Limb (tissue), 2 donors: ENCODE measurements at regions not wholly inside any gene's neighbourhood (a gene's known extent, or its start where the extent isn't known, plus 50 kb on each side); places are given as distances from the start of the nearest gene placed in this dataset.
A peak's percentile ranks its signal among the peaks of the same experiment; 100 is the strongest.

Source experiments
- DNase-seq, 2 donors: peaks; one replicate each; pipeline ENCODE4 v3.0.0-alpha.2; 2016; ENCODE audit errors: extremely low spot score in 2 of 2

DNA sequence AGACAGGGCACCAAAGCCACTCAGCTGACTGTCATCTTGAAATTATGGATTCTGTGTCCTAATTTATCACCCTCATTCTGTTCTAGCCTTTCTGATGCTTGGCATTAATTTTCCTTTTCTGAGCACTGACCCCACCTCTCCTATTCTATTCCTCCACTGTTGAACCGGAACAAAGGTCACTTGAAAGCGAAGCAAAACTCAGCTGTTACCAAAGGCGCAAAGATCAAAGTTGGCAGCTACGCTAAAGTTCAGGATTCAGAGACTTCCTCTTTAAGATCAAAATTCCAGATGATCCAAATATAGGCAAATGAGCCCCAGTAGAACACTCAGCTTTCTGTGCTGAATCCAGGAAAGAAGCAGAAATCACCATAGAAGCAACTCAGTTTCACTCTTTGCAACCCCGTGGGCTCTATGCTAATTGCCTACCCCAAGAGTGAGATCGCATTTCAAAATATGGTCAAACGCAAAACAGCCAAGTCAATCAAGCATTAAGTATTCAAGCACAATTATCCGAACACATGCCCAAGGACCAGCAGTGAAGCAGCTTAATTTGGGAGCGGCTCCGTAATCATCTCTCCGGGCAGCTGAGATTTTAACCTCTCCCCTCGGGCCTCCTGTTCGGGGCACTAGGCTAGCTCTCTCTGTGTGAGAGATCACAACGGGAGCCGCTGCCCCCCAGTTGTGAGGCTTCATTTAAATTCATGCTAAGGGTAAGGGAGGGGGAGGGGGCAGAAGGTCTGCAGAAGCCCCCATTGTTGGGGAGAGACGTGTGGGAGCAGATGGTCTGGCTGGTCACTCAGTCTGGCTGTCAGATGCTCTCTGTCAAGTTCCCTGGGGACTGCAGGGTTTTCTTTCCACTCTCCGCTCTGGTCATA, 288.6 kb downstream of the ELAVL2 start:
- peak; percentile 44 to 59 for DNase-seq

- DNase-seq = peak in 1 of 2 donors; percentile 55
These were observed 288.0 kb downstream of the ELAVL2 start for GRCh38 chr9:23538067-23538402.

GRCh38 chr9:23538461-23539003, 287.5 kb downstream of the ELAVL2 start:
- DNase-seq = no peak

- no peak for DNase-seq
These were observed 286.7 kb downstream of the ELAVL2 start for GRCh38 chr9:23539311-23539710.

DNA sequence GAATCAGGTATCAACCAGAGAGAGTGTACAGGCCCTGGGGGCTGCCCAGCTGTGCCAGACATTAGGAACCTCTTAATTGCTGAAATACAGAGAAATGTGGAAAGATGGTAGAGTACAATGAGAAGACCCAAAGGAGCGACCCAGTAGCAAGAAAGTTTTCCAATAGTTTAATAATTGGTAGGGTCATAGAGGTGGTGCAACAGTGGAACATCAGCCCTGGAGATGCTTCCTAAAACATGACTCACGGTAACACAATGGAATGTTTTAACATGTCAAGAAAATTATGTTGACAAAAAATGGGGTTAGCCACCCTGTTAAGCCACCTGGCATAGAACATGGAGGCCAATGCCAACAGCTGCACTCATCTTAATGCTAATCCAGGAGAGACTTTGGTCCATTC, 284.1 kb downstream of the ELAVL2 start:
- DNase-seq = no peak

GRCh38 chr9:23542438-23542837, 283.6 kb downstream of the ELAVL2 start:
- no peak for DNase-seq

GRCh38 chr9:23542927-23543326, 283.1 kb downstream of the ELAVL2 start:
- no peak for DNase-seq

DNA sequence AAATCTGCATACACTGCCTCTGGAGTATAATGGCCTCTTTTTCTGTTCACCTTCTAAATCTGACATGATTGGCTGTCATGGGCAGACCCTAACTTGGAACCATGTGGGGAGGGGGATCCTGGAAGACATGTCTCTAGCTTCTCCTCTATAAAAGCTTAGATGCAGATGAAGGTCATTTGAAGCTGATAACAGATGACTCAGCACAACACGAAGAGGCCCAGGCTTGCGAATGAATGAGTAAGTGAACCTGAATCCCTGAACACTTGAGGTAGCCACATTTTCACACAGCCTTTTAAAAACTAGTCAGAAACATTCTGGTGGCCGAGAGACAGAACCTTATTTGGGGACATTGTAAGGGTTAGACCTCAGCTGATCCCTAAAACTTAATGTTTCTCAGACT, 282.6 kb downstream of the ELAVL2 start:
- DNase-seq = no peak

DNA sequence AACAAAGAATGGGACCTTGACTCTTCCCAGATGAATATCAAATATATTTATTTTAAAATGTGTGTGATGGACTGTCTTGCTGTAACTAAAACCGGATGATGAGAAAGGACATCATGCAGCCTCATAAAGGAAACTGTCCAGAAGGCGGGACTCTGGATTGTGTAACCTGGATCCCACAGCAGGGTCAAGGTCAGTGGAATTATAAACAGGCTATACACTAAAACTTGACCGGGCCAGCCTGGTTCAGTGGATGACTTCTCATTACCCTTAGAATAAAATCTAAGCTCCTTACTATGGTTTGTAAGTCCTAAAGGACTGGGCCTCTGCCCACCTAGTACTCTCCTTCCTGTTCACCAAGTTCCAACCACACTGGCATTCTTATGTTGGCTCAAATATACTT, 280.3 kb downstream of the ELAVL2 start:
- DNase-seq = no peak

GRCh38 chr9:23551311-23551721, 274.7 kb downstream of the ELAVL2 start:
- peak; percentile 21 to 32 for DNase-seq

GRCh38 chr9:23551929-23552707, 273.9 kb downstream of the ELAVL2 start:
- no peak for DNase-seq

DNA sequence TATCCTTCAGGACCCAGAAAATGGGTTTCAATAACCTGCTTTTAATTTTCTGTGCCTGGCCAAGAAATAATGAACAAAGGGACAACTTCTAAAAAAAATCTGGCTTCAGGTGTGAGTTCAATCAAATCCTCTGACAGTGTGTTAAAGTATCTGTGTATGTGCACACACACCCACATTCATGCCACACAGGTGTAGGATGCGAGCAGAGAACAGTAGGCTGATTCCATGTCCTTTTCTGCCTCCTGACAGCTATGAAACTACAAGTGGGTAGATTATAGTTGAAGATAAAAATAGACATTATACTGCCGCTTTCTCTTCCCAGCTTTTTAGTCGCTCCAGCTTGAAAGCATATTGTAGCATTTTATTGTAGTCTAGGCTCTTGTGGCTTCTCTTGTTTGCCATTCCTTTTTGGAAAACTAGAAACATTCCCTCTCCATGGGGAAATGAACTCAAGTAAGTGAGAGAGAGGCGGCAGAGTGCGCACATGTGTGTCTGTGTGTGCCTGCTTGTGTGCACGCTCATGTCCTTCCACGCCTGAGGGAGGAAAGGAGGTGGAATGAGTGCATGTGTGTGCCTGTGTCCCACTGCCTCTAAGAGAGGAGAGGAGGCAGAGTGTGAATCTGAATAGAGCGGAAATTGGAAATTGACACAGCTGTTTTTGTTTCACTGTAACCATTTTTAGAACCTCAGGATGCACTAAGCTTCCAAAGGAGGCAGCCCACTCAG, 273.0 kb downstream of the ELAVL2 start:
- peak in 1 of 2 donors; percentile 30 for DNase-seq

GRCh38 chr9:23554686-23555085, 271.4 kb downstream of the ELAVL2 start:
- DNase-seq = no peak

- peak; percentile 9 to 37 for DNase-seq
These were observed 270.2 kb downstream of the ELAVL2 start for GRCh38 chr9:23555851-23556250.

- DNase-seq = no peak
These were observed 269.6 kb downstream of the ELAVL2 start for GRCh38 chr9:23556459-23556858.

GRCh38 chr9:23557689-23558088, 268.4 kb downstream of the ELAVL2 start:
- no peak for DNase-seq

- DNase-seq = no peak
These were observed 266.5 kb downstream of the ELAVL2 start for GRCh38 chr9:23559522-23559921.

- peak in 1 of 2 donors; percentile 54 for DNase-seq
These were observed 262.5 kb downstream of the ELAVL2 start for GRCh38 chr9:23563517-23563916.

DNA sequence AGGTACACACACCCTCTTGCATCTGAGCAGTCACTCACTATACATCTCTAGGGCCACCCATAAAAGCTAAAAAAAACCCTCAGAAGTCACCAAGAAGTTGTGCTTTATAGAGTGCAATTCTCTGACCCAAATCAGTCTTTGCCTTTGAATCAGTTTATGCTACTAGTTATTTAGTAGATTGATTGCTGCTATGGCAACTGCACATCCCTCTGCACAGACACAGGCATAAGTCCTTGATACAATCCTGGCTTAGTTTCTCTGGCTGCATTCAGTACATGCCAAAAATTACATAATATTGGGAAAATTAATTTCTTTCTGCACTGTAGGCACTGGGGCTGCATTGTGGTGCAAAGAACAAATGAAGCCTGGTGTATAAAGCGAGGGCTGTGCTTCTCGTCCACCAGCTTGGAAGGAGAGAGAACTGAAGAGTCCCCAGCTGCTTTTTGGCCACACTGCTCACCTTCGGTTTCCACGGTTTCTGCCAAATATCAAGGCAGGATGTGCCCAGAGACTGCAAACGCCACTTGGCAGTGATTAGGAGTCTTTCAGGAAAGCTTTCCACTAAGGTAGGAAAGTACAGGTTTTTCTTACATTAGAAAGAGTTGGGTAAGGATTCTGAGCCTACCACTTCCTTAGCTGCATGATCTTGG, 258.4 kb downstream of the ELAVL2 start:
- DNase-seq = no peak

- DNase-seq = no peak
These were observed 254.5 kb downstream of the ELAVL2 start for GRCh38 chr9:23571414-23572104.

DNA sequence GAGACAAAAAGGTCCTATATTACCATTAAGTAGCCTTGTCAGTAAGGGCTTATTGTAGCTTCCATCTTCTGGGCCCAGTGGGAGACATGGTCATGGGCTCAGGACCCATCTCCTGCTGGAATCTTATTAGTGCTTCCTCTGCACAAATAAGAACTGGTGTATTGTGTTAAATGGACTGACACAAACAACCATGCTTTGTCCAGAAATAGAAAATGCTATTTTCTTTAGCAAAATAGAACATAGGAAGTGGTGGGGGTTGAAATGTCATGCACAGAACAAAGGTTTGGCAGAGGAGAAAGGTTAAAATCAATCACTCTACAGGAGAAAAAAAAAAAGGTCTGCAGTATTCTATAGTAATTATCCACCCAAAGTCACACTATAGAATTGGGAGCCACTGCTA, 252.2 kb downstream of the ELAVL2 start:
- DNase-seq = no peak
